Activated T-cell treated with anti-CD3 and anti-CD28 coated beads, Interleukin-2, amount 50 U/mL, for 4 hours (primary cell): ENCODE measurements at regions not wholly inside any gene's neighbourhood (a gene's known extent, or its start where the extent isn't known, plus 50 kb on each side); places are given as distances from the start of the nearest gene placed in this dataset.
A peak's percentile ranks its signal among the peaks of the same experiment; 100 is the strongest.
"Not testable (repeated sequence)": the region's sequence is repeated elsewhere in the genome, so short reads cannot be mapped to it uniquely, and the experiment has no call there.

ENCODE experiments used
- ATAC-seq, 2 donors: fragments of 200-7000 bp; cut with Tn5 transposase; one replicate each; pipeline ENCODE4 v1.10.0; 2021
- DNase-seq: peaks from one replicate; pipeline ENCODE4 v3.0.0-alpha.2; 2020
- H3K27me3 Mint-ChIP-seq: one replicate; pipeline ENCODE4 v1.8.0; 2021; ENCODE audit warnings: low read depth, mixed read lengths
- H3K36me3 Mint-ChIP-seq: one replicate; pipeline ENCODE4 v1.8.0; 2022; ENCODE audit warnings: mixed read lengths; ENCODE audit not compliant: insufficient read depth
- H3K4me1 Mint-ChIP-seq: one replicate; pipeline ENCODE4 v1.8.0; 2021; ENCODE audit warnings: low read depth, mixed read lengths
- H3K4me3 Mint-ChIP-seq: one replicate; pipeline ENCODE4 v1.8.0; 2021; ENCODE audit warnings: mild to moderate bottlenecking, moderate library complexity, mixed read lengths
- H3K9me3 Mint-ChIP-seq: one replicate; pipeline ENCODE4 v1.8.0; 2021; ENCODE audit warnings: mixed read lengths

- no peak for DNase-seq
- H3K4me1 Mint-ChIP-seq, result peaks cover 35% of the 10 kb centered on the region
- H3K27me3 Mint-ChIP-seq, result no peaks in the 10 kb centered on the region
- H3K9me3 Mint-ChIP-seq, result no peaks in the 10 kb centered on the region
- ATAC-seq, result no peak
- H3K4me3 Mint-ChIP-seq, result no peak overlapping the region
- H3K36me3 Mint-ChIP-seq, result peaks cover 4% of the 10 kb centered on the region
These were observed 83.5 kb downstream of the C9orf152 start for GRCh38 chr9:110124439-110124838.

GRCh38 chr9:110125207-110125751, 82.7 kb downstream of the C9orf152 start:
- no peak overlapping the region for H3K4me3 Mint-ChIP-seq
- ATAC-seq, result no peak

GRCh38 chr9:110125763-110126351, 82.1 kb downstream of the C9orf152 start:
- DNase-seq (no peak), ATAC-seq (peak in 1 of 2 donors; percentile 20)
- Mint-ChIP-seq H3K9me3 (no peaks in the 10 kb centered on the region), H3K36me3 (peaks cover 4% of the 10 kb centered on the region), H3K27me3 (no peaks in the 10 kb centered on the region), H3K4me1 (peaks cover 35% of the 10 kb centered on the region), H3K4me3 (no peak overlapping the region)

More at GRCh38 chr9:110125207-110125751, 82.7 kb downstream of the C9orf152 start:
- Mint-ChIP-seq H3K4me1 (peaks cover 35% of the 10 kb centered on the region), H3K27me3 (no peaks in the 10 kb centered on the region), H3K9me3 (no peaks in the 10 kb centered on the region), H3K36me3 (peaks cover 4% of the 10 kb centered on the region)
- no peak for DNase-seq

DNA sequence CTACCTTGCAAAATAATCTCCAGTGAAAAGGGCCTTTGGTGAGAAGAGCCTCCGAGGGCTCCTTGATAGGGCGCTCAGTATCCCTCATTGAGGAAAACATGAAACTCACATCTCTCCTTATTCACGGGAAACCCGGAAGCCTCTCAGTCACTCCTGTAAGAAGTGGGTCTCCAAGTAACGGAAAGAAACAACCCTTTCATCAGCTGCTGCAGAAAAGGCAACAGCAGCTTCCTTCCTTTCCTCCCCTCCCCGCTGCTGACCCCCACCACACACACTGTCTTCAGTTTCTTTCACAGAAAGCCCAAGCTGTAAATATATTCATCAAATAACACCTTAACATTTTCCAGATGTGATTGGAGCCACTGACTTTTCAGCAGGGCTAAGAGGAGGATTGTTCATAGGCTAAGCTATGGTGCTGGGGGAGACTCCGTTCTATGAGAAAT, 81.4 kb downstream of the C9orf152 start:
- DNase-seq (no peak), ATAC-seq (no peak)
- Mint-ChIP-seq H3K36me3 (peaks cover 4% of the 10 kb centered on the region), H3K4me1 (peaks cover 35% of the 10 kb centered on the region), H3K27me3 (no peaks in the 10 kb centered on the region), H3K4me3 (peak overlapping the region; percentile 29), H3K9me3 (no peaks in the 10 kb centered on the region)

- ATAC-seq, result no peak
- Mint-ChIP-seq H3K27me3 (no peaks in the 10 kb centered on the region), H3K9me3 (no peaks in the 10 kb centered on the region), H3K36me3 (peaks cover 4% of the 10 kb centered on the region), H3K4me1 (peaks cover 37% of the 10 kb centered on the region), H3K4me3 (no peak overlapping the region)
- DNase-seq, result no peak
These were observed 80.7 kb downstream of the C9orf152 start for GRCh38 chr9:110126986-110127864.

DNA sequence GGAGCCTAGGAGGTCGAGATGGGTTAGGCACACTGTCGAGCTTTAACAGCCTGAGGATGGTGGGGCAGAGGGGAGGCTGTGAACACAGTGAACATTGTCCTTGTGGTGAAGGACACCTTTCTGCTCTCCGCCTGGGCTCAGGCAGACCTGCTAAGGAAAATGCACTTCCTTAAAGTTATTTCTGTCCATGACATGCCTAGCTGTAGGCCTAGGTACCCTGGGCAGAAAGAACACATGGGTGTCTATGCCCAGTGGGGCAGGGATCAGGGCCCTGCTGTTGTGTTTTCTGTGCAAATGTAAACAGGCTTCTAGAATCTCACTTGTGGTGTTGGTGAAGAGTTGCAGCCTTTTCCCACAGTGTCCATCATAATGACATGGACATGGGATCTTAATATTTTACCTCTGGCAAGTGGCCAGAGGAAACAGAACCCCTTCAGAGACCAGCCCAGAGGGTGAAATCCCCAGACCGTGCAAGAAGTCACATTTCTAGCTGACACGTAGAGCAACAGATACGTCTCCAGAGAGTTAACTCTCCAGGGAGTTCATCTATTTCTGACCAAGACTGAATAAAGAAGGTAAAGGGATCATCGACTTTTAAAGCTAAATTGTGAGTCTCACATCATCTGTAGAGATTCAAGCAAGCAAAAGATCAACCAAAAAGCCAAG, 79.2 kb downstream of the C9orf152 start:
- no peak for ATAC-seq
- H3K27me3 Mint-ChIP-seq, result no peaks in the 10 kb centered on the region
- DNase-seq, result no peak
- no peaks in the 10 kb centered on the region for H3K9me3 Mint-ChIP-seq
- peaks cover 2% of the 10 kb centered on the region for H3K36me3 Mint-ChIP-seq
- H3K4me3 Mint-ChIP-seq, result no peak overlapping the region
- H3K4me1 Mint-ChIP-seq, result peaks cover 36% of the 10 kb centered on the region

DNA sequence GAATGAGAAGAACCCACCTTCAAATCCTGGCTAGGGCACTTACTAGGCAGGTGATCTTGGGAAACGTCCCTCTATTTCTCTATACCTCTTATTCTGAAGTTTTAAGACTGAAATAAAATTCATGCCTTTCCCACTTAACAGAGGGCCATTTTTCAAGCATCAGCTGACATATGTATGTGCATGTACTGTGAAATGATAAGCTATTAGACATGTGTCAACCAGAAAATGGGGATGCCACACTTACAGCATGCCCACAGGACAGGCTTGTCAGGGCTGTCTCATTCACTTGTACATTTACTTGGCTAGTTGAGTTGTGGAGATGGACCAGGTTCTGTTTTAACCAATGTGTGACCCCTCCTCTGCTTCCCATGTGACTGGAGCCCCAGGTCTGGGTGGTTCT, 78.5 kb downstream of the C9orf152 start:
- Mint-ChIP-seq H3K36me3 (peaks cover 2% of the 10 kb centered on the region), H3K9me3 (no peaks in the 10 kb centered on the region), H3K27me3 (no peaks in the 10 kb centered on the region), H3K4me3 (no peak overlapping the region), H3K4me1 (peaks cover 31% of the 10 kb centered on the region)
- DNase-seq, result no peak
- no peak for ATAC-seq

DNA sequence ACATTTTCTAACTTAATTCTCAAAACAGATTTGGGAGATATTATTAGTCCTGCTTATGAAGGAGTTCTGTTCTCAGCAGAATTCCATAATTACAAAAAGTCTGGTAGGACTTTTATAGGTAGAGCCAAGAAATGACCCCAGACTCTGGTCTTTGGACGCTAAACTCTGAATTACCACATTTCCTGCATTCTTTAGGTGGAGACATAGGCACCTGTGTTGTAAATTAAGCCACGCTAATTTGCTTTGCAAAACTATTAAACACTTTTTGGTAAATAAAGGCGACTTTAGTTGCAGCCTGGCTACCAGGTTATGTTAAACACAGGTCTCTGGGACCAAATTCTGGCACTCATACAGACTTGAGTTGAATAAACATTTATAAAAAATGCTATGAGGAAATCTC, 77.7 kb downstream of the C9orf152 start:
- peaks cover 29% of the 10 kb centered on the region for H3K4me1 Mint-ChIP-seq
- DNase-seq (no peak), ATAC-seq (no peak)
- H3K9me3 Mint-ChIP-seq, result no peaks in the 10 kb centered on the region
- no peak overlapping the region for H3K4me3 Mint-ChIP-seq
- no peaks in the 10 kb centered on the region for H3K27me3 Mint-ChIP-seq
- peaks cover 2% of the 10 kb centered on the region for H3K36me3 Mint-ChIP-seq

DNA sequence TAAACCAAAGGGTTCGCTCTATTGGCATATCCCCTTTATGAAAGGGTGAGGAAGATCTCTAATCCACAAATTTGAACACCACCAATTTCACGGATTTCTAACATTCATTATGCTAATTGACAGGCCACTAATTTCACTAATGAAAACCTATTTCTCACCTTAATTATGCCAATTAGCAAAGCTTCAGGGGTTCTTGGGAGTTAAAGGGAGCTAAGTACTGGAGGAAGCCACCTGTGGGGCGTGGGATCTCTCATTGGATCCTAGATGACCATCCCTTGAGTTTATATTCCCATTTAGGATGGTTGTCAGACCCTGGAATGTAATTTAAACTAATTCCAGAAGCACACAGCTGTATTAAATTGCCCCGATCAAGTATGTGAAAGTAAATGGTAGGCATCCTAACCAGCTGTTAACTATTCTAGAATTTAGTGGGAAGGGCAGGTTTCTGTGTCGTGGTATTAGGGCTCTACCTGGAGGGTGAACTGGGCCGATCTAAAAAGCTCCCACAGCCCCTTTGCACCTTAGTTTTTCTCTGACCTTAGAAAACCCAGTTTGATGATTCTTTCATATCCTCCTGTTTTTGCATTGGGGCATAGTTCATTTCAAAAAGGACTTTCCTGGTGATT, 77.1 kb downstream of the C9orf152 start:
- no peak for ATAC-seq
- Mint-ChIP-seq H3K9me3 (no peaks in the 10 kb centered on the region), H3K36me3 (peaks cover 2% of the 10 kb centered on the region), H3K4me1 (peaks cover 22% of the 10 kb centered on the region), H3K27me3 (no peaks in the 10 kb centered on the region), H3K4me3 (no peak overlapping the region)
- DNase-seq, result no peak

GRCh38 chr9:110131499-110131898, 76.5 kb downstream of the C9orf152 start:
- Mint-ChIP-seq H3K4me3 (no peak overlapping the region), H3K36me3 (peaks cover 4% of the 10 kb centered on the region), H3K4me1 (peaks cover 16% of the 10 kb centered on the region), H3K27me3 (no peaks in the 10 kb centered on the region), H3K9me3 (no peaks in the 10 kb centered on the region)
- ATAC-seq (no peak), DNase-seq (no peak)

DNA sequence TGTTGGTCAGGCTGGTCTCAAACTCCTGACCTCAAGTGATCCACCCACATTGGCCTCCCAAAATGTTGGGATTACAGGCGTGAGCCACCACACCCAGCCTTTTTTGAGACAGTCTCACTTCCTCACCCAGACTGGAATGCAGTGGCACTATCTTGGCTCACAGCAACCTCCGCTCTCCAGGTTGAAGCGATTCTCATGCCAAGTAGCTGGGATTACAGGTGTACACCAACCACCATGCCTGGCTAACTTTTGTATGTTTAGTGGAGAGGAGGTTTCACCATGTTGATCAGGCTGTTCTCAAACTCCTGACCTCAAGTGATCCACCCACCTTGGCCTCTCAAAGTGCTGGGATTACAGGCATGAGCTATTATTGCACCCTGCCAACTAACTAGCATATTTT, 75.4 kb downstream of the C9orf152 start:
- H3K4me1 Mint-ChIP-seq, H3K36me3 Mint-ChIP-seq, H3K4me3 Mint-ChIP-seq, H3K27me3 Mint-ChIP-seq, H3K9me3 Mint-ChIP-seq, DNase-seq, ATAC-seq: not testable (repeated sequence)

GRCh38 chr9:110133059-110133458, 74.9 kb downstream of the C9orf152 start:
- H3K4me1 Mint-ChIP-seq, result peaks cover 6% of the 10 kb centered on the region
- ATAC-seq, result no peak

DNA sequence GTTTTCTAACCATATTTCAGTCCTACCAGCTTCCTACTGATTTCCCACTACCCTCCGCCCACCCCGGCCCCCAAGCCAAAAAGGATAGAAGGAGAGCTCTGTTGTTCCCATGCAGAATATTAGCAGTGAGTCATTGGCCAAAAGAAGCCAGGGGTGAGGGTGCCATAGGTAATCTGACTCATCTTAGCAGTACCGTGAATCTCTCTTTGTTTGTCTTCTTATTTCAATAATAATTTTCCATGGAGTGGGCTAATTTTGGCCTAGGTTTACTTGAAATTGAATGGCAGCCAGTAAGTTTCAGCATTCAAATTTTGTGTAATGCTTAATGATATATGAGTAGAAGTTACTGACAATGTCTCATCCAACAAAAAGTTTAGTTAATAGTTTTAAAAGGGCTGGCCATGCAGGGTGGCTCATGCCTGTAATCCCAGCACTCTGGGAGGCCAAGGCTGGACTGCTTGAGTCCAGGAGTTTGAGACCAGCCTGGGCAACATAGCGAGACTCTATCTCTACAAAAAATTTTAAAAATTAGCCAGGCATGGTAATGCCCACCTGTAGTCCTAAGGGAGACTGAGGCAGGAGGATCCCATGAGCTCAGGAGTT, 74.2 kb downstream of the C9orf152 start:
- Mint-ChIP-seq H3K36me3 (peaks cover 11% of the 10 kb centered on the region), H3K4me1 (peaks cover 4% of the 10 kb centered on the region)
- no peak for ATAC-seq

More at GRCh38 chr9:110133059-110133458, 74.9 kb downstream of the C9orf152 start:
- Mint-ChIP-seq H3K36me3 (peaks cover 9% of the 10 kb centered on the region), H3K4me3 (no peak overlapping the region), H3K27me3 (no peaks in the 10 kb centered on the region), H3K9me3 (no peaks in the 10 kb centered on the region)
- no peak for DNase-seq

GRCh38 chr9:110135846-110136245, 72.1 kb downstream of the C9orf152 start:
- Mint-ChIP-seq H3K9me3 (no peaks in the 10 kb centered on the region), H3K27me3 (no peaks in the 10 kb centered on the region), H3K4me3 (no peak overlapping the region), H3K36me3 (peaks cover 14% of the 10 kb centered on the region), H3K4me1 (peaks cover 4% of the 10 kb centered on the region)
- ATAC-seq (no peak), DNase-seq (no peak)

More for the DNA sequence above, 74.2 kb downstream of the C9orf152 start:
- H3K9me3 Mint-ChIP-seq, result no peaks in the 10 kb centered on the region
- no peak for DNase-seq
- H3K27me3 Mint-ChIP-seq, result no peaks in the 10 kb centered on the region
- no peak overlapping the region for H3K4me3 Mint-ChIP-seq
